Astrocyte of the cerebellum (primary cell): ENCODE measurements at regions not wholly inside any gene's neighbourhood (a gene's known extent, or its start where the extent isn't known, plus 50 kb on each side); places are given as distances from the start of the nearest gene placed in this dataset.
A peak's percentile ranks its signal among the peaks of the same experiment; 100 is the strongest.
"Not testable (repeated sequence)": the region's sequence is repeated elsewhere in the genome, so short reads cannot be mapped to it uniquely, and the experiment has no call there.

Source experiments
- DNase-seq: peaks from one replicate; pipeline ENCODE4 v3.0.0-alpha.2; 2011; ENCODE audit warnings: low read depth
- H3K4me3 ChIP-seq: 2 replicates; pipeline ENCODE4 v1.5.1; 2011; ENCODE audit warnings: mild to moderate bottlenecking, low read depth, low read length, moderate library complexity
- in situ Hi-C: cut with HindIII; loops from 2 replicates; pipeline ENCODE4 v1.10.0; 2017; ENCODE audit warnings: low sequenced_read_pairs
- TF ChIP-seq, protein P1 (sequence below): IDR thresholded peaks from 2 replicates; pipeline ENCODE4 v1.5.1; 2012; ENCODE audit warnings: low read length, low read depth, moderate library complexity, mild to moderate bottlenecking; ENCODE audit errors: missing control alignments

DNA sequence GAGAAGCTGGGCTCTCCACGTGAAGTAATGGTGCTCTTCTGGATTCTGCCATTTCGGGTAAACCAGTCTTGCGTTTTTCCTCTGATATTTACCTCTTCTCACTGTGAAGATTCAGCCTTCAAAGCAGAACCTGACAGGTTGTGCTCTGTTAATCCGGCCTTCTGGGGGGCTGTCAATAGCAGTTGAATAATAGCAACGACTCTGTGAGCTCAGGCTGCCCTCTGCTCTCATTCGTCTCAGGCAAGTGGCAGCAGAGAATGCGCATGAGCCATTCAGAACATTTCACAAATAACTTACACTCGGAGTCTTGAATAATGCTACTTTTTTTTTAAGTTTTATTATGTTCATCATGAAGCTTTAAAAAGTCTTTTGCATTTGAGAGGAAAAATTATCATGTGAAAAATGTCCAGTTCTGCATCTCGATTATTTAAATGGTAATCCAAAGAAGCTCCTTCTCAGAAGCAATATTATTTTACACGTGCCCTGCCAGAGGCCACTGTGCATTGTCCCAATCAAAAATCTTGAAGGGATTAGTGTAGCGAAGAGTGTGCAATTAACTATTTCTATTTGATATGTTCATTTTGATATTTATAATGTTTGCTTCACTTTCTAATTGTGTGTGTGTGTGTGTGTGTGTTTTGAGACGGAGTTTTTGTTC, 354.2 kb upstream of the FAT1 start:
- H3K4me3 ChIP-seq: no peak overlapping the region

DNA sequence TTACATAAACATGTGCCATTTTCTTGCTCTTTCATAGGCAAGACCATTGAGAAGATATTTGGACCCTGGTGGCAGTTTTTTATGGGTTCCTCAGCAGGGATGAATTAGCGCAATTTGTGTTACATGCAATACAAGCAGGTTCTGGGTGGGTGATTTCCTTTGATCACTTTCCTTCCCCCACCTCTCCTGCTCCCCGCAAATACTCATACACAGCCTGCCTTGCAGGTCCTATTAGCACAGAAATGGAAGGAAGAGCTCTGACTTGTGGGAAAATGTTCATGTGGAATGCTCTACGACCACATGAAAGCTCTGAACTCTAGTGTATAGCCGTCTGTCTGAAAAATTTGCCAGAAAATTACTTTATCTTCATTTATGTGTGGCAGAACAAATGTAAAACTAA, 361.0 kb upstream of the FAT1 start:
- in situ Hi-C loops: no loop called here
- H3K4me3 ChIP-seq: no peak overlapping the region
- DNase-seq: peak; percentile 13
- TF ChIP-seq, protein P1, sequence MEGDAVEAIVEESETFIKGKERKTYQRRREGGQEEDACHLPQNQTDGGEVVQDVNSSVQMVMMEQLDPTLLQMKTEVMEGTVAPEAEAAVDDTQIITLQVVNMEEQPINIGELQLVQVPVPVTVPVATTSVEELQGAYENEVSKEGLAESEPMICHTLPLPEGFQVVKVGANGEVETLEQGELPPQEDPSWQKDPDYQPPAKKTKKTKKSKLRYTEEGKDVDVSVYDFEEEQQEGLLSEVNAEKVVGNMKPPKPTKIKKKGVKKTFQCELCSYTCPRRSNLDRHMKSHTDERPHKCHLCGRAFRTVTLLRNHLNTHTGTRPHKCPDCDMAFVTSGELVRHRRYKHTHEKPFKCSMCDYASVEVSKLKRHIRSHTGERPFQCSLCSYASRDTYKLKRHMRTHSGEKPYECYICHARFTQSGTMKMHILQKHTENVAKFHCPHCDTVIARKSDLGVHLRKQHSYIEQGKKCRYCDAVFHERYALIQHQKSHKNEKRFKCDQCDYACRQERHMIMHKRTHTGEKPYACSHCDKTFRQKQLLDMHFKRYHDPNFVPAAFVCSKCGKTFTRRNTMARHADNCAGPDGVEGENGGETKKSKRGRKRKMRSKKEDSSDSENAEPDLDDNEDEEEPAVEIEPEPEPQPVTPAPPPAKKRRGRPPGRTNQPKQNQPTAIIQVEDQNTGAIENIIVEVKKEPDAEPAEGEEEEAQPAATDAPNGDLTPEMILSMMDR: no peak

More for the DNA sequence above, 354.2 kb upstream of the FAT1 start:
- no peak for DNase-seq
- TF ChIP-seq, protein P1: no peak
- in situ Hi-C loops: no loop called here

DNA sequence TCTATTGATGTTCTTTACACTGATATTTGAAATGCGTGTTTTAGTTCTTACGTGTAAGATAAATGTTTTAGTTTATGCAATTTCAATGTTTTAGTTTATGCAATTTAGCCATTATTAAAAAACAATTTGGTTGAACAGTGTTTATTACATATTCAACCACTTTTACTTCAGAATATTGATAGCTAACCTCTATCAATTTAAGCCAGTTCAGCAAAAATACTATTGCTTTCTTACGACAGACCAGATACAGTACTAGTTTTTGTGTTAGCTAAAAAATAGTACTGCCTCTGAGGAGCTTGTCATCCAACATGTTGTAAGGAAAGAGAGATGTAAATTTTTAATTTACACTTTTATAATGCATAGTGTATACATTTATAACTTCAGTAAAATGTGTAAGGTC, 361.7 kb upstream of the FAT1 start:
- in situ Hi-C loops: no loop called here
- no peak overlapping the region for H3K4me3 ChIP-seq
- DNase-seq: no peak
- TF ChIP-seq, protein P1: no peak

DNA sequence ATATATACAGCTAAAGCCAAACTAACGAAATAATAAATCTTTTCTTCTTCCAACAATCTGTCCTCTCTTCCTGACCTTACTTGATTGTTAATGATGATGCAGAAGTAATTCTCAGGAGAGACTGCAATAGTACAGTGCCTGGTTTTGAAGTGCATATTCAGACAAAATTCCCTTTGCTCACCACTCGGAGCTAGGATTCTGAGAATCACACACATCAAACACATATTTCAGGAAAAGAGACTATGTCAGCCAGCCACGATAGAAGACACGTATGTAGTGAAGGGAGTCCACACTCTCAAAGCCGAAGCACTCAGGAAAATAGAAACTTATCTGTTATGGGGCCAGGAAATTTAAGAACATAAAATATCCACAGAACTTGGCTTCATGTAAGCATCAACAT, 362.5 kb upstream of the FAT1 start:
- H3K4me3 ChIP-seq: no peak overlapping the region
- in situ Hi-C loops: no loop called here
- TF ChIP-seq, protein P1: no peak
- DNase-seq: no peak

DNA sequence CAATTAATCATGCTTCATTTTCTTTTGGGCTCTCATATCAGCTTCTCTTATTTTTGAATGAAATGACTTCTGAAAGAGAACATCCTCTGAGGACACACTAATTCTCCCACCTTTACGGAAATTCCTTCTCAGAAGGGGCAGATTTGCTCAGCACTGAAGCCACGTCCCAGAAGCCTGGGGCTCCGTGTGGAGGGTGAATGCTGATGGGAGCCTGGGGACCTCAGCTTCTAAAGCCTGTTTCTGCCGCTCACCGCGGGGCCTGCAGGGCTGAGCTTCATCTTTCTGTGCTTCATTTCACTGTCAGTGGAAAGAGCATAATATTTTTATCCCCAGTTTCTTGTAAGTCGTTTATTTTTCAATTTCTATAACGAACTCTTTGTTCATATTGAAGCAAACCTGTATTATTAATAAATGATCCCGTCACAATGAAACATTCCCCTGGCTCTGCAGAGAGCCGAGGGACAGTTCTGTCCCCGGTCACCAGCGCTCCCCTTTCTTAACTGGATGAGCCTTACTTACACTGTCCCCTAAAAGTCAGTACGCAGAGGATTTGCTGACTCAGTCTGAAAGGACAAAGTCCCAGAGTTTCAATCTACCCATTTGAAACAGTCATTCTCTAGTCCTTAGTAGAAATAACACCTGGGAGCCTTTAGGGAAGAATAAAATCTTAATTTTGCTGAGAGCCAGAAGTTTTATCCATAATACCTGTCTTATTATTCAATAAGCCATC, 364.6 kb upstream of the FAT1 start:
- H3K4me3 ChIP-seq: no peak overlapping the region
- DNase-seq: no peak
- in situ Hi-C loops: no loop called here
- TF ChIP-seq, protein P1: no peak

DNA sequence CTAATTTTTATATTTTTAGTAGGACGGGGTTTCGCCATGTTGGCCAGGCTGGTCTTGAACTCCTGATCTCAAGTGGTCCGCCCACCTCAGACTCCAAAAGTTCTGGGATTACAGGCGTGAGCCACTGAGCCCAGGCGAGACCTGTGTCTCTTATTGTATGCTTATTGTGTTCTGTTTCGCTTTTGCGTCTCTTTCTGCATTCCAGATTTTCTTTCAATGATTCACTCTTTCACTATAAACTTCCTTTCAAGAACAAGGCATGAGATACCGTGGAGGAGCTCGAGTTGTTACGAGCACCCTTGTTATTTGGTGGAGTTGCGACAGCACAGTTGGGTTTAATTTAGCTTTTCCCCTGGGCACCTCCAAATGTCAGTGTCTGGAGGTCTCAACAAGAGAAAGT, 366.7 kb upstream of the FAT1 start:
- in situ Hi-C loops: no loop called here
- H3K4me3 ChIP-seq: no peak overlapping the region
- no peak for DNase-seq
- TF ChIP-seq, protein P1: no peak

- DNase-seq, in situ Hi-C loops, H3K4me3 ChIP-seq: not testable (repeated sequence)
Measured at GRCh38 chr4:187090832-187091231, 367.2 kb upstream of the FAT1 start.
